Activated CD8-positive, alpha-beta memory T cell treated with anti-CD3 and anti-CD28 coated beads for 24 hours (primary cell): ENCODE measurements at regions not wholly inside any gene's neighbourhood (a gene's known extent, or its start where the extent isn't known, plus 50 kb on each side); places are given as distances from the start of the nearest gene placed in this dataset.
"Not testable (repeated sequence)": the region's sequence is repeated elsewhere in the genome, so short reads cannot be mapped to it uniquely, and the experiment has no call there.

Experiments used
- DNase-seq: peaks from one replicate; pipeline ENCODE4 v3.0.0-alpha.2; 2020

- DNase-seq = no peak
These were observed 481.6 kb downstream of the PLPP3 start for GRCh38 chr1:56097713-56098112.

GRCh38 chr1:56095696-56096665, 483.4 kb downstream of the PLPP3 start:
- no peak for DNase-seq

- DNase-seq = no peak
These were observed 485.2 kb downstream of the PLPP3 start for GRCh38 chr1:56094168-56094567.

- no peak for DNase-seq
These were observed 486.4 kb downstream of the PLPP3 start for GRCh38 chr1:56092684-56093570.

- not testable (repeated sequence) for DNase-seq
These were observed 489.5 kb downstream of the PLPP3 start for GRCh38 chr1:56089826-56090225.

GRCh38 chr1:56084246-56084645, 495.1 kb downstream of the PLPP3 start:
- no peak for DNase-seq

GRCh38 chr1:56081736-56082135, 497.6 kb downstream of the PLPP3 start:
- no peak for DNase-seq

- DNase-seq = no peak
These were observed 498.2 kb downstream of the PLPP3 start for GRCh38 chr1:56081173-56081572.

- no peak for DNase-seq
These were observed 499.2 kb downstream of the PLPP3 start for GRCh38 chr1:56080123-56080522.

GRCh38 chr1:56079391-56079790, 500.0 kb downstream of the PLPP3 start:
- no peak for DNase-seq

- no peak for DNase-seq
These were observed 502.2 kb downstream of the PLPP3 start for GRCh38 chr1:56077206-56077605.

GRCh38 chr1:56074007-56074651, 505.2 kb downstream of the PLPP3 start:
- no peak for DNase-seq

- no peak for DNase-seq
These were observed 505.8 kb downstream of the PLPP3 start for GRCh38 chr1:56073614-56074006.

- no peak for DNase-seq
These were observed 506.2 kb downstream of the PLPP3 start for GRCh38 chr1:56073206-56073605.

- DNase-seq = no peak
These were observed 507.1 kb downstream of the PLPP3 start for GRCh38 chr1:56072310-56072709.

GRCh38 chr1:56071351-56071750, 508.0 kb downstream of the PLPP3 start:
- no peak for DNase-seq

- DNase-seq = no peak
These were observed 508.8 kb downstream of the PLPP3 start for GRCh38 chr1:56070601-56071000.

GRCh38 chr1:56069824-56070223, 509.5 kb downstream of the PLPP3 start:
- DNase-seq = no peak

GRCh38 chr1:56068908-56069307, 510.5 kb downstream of the PLPP3 start:
- DNase-seq = no peak

GRCh38 chr1:56068210-56068609, 511.2 kb downstream of the PLPP3 start:
- DNase-seq = no peak

- no peak for DNase-seq
These were observed 513.6 kb downstream of the PLPP3 start for GRCh38 chr1:56065729-56066128.

GRCh38 chr1:56064705-56065104, 514.7 kb downstream of the PLPP3 start:
- DNase-seq = no peak

- DNase-seq = no peak
These were observed 515.9 kb downstream of the PLPP3 start for GRCh38 chr1:56063461-56063860.
